ENCODE measurements at regions not wholly inside any gene's neighbourhood (a gene's known extent, or its start where the extent isn't known, plus 50 kb on each side); places are given as distances from the start of the nearest gene placed in this dataset.

DNA sequence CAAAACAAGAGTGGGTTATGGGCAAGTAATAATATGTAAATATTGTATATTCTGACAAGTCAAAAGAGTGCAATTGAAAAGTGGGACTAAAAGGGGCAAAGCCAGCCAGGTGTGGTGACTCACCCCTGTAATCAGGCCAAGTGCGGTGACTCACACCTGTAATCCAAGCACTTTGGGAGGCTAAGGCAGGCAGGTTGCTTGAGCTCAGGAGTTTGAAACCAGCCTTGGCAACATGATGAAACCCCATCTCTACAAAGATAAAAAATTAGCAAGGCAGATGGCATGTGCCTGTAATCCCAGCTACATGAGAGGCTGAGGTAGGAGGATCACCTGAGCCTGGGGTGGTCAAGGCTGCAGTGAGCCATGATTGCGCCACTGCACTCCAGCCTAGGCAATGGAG, 304.0 kb downstream of the HHIPL2 start:
- POLR2A ChIA-PET = no interaction called here
- no peak for DNase-seq (ENCODE audit: low read depth, low spot score)
- CTCF ChIA-PET = no interaction called here
- TF ChIP-seq, protein P1, sequence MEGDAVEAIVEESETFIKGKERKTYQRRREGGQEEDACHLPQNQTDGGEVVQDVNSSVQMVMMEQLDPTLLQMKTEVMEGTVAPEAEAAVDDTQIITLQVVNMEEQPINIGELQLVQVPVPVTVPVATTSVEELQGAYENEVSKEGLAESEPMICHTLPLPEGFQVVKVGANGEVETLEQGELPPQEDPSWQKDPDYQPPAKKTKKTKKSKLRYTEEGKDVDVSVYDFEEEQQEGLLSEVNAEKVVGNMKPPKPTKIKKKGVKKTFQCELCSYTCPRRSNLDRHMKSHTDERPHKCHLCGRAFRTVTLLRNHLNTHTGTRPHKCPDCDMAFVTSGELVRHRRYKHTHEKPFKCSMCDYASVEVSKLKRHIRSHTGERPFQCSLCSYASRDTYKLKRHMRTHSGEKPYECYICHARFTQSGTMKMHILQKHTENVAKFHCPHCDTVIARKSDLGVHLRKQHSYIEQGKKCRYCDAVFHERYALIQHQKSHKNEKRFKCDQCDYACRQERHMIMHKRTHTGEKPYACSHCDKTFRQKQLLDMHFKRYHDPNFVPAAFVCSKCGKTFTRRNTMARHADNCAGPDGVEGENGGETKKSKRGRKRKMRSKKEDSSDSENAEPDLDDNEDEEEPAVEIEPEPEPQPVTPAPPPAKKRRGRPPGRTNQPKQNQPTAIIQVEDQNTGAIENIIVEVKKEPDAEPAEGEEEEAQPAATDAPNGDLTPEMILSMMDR (IDR thresholded peaks at IDR 0.05; ENCODE audit: insufficient read depth, low read length, missing control alignments) = no peak
- no peak overlapping the region for H3K4me3 ChIP-seq (ENCODE audit: low read depth, low read length)

DNA sequence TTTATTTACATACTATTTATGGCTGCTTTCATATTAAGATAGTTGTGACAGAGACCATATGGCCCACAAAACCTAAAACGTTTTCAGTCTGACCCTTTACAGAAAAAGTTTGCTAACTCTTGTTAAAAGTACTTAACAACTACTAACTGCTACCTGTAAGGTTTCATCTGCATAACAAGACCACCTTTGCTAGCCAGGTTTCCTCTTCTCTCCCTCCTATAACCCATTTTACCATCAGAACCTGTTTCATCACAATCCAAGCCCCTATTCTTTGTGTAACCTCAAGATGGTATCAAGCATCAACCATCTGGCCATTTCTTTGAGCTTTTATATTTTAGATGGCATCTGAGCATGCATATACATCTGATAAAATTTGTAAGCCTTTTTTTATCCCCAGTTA, 305.4 kb downstream of the HHIPL2 start:
- DNase-seq (ENCODE audit: low read depth, low spot score) = no peak
- ChIA-PET CTCF (interaction anchor here (1.1 kb wide), 1 partner anchor 213 kb away, joined by 3 read pairs; no protein-coding TSS in a partner anchor), POLR2A (no interaction called here)
- TF ChIP-seq, protein P1 (IDR thresholded peaks at IDR 0.05; ENCODE audit: insufficient read depth, low read length, missing control alignments) = no peak
- H3K4me3 ChIP-seq (ENCODE audit: low read depth, low read length) = no peak overlapping the region

DNA sequence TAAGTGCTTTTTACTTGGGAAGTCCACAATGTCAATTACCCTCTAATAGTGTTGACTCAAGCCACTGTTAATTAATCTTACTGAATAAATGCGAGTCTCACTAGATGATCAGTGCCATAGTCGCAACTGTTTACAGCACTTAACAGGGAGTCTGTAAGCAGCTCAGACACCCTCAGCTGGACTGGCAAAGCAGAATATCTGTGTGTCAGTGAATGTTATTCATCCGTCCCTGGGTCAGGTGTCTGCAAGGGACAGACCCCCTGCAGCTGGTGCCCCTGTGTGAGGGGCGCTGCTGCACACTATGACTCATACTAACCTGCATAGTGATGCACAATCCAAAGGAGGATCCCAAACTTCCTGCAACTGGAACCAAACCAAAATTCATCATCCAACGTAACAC, 306.5 kb downstream of the HHIPL2 start:
- ChIA-PET POLR2A (no interaction called here), CTCF (interaction anchor here (1.0 kb wide), 1 partner anchor 697 kb away, joined by 3 read pairs; no protein-coding TSS in a partner anchor)
- TF ChIP-seq, protein P1 (IDR thresholded peaks at IDR 0.05; ENCODE audit: insufficient read depth, low read length, missing control alignments) = no peak
- no peak overlapping the region for H3K4me3 ChIP-seq (ENCODE audit: low read depth, low read length)
- DNase-seq (ENCODE audit: low read depth, low spot score) = no peak

DNA sequence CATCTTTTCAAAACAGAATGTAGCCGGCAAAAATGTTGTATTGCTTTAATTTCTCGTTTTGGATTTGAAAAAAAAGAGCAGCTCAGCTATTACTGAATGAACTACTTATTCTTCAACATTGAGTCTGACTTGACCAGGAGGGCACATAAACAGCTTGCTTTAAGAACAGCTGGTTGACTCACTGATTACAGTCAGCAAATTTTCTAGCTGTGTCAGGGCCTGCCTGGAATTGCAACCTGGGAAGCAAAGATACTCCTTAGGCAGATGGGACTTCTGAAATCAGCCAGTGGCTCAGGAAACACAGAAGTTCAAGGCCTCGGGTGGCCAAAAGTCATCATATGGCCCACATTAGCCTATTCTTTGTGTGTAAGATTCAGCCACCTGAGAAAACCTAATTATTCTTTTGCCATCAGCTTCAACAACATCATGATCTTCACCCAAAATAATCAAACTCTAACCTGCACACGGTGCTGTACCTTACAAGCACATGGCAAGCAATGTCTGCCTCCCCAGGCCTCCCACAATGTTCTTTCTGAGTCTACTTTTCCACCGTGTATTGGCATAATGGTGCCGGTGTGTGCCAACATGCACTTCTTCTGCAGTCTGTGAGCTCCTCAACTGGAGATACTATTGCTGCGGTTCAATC, 307.2 kb downstream of the HHIPL2 start:
- POLR2A ChIA-PET = no interaction called here
- TF ChIP-seq, protein P1 (IDR thresholded peaks at IDR 0.05; ENCODE audit: insufficient read depth, low read length, missing control alignments) = no peak
- CTCF ChIA-PET = interaction anchor here (1.0 to 1.6 kb wide), 4 partner anchors 12 to 697 kb away, joined by 3 to 10 read pairs (median 3); no protein-coding TSS in a partner anchor
- DNase-seq (ENCODE audit: low read depth, low spot score) = peak; percentile 37
- H3K4me3 ChIP-seq (ENCODE audit: low read depth, low read length) = no peak overlapping the region

DNA sequence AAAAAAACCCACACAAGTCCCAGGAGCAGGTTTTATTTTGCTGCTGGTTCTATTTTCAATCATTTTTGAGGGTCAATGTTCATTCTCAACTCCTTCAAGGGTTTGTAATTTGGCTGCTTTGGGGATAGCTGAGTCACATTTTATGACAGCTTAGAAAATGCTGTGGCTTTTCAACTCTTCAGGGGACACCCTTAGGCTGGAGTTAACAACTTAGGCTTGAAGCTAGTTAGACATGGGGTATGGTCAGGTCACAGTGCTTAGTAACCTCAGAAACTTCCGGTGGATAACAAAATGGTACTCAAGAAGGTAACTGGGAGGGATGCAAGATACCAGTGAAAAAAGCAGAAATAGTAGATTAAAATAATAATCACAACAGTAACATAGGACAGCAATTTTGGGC, 308.8 kb downstream of the HHIPL2 start:
- H3K4me3 ChIP-seq (ENCODE audit: low read depth, low read length) = no peak overlapping the region
- ChIA-PET POLR2A (no interaction called here), CTCF (no interaction called here)
- TF ChIP-seq, protein P1 (IDR thresholded peaks at IDR 0.05; ENCODE audit: insufficient read depth, low read length, missing control alignments) = no peak
- DNase-seq (ENCODE audit: low read depth, low spot score) = no peak

DNA sequence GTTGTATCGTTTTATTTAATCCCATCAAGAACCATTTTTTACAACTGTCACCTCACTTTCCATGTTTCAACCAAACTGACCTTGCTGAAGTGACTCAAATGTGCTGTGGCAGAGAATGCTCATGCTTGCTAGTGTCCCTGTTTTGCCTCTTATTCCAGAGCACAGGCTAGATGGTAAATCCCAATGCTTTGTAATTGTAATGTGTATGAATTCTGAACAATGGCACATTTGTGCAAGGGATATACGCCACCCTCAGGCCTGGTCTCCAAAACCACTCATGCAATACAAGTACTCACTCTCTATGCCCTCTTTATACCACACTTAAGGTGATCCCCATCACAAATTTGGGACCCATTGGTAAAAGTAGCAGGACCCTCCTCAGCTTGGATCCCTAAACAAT, 313.6 kb downstream of the HHIPL2 start:
- ChIA-PET POLR2A (no interaction called here), CTCF (no interaction called here)
- TF ChIP-seq, protein P1 (IDR thresholded peaks at IDR 0.05; ENCODE audit: insufficient read depth, low read length, missing control alignments) = no peak
- no peak overlapping the region for H3K4me3 ChIP-seq (ENCODE audit: low read depth, low read length)
- DNase-seq (ENCODE audit: low read depth, low spot score) = no peak
